ENCODE measurements at regions not wholly inside any gene's neighbourhood (a gene's known extent, or its start where the extent isn't known, plus 50 kb on each side); places are given as distances from the start of the nearest gene placed in this dataset.

- TF ChIP-seq RAD21 (IDR thresholded peaks at IDR 0.05; ENCODE audit: low read length) (no peak), MAZ (IDR thresholded peaks at IDR 0.05; ENCODE audit: borderline replicate concordance, low read depth, low read length) (no peak), CTCF (conservative IDR thresholded peaks at IDR 0.05; ENCODE audit: low read depth, low read length) (no peak), POLR2A (IDR thresholded peaks at IDR 0.05; ENCODE audit: low read depth, low read length) (no peak), SMC3 (IDR thresholded peaks at IDR 0.05; ENCODE audit: low read depth, low read length) (no peak), CHD1 (IDR thresholded peaks at IDR 0.05; ENCODE audit: low read depth, low read length) (no peak), MAFK (IDR thresholded peaks at IDR 0.05; ENCODE audit: low read depth, low read length) (no peak), USF2 (IDR thresholded peaks at IDR 0.05; ENCODE audit: low read depth, low read length) (no peak), RFX5 (IDR thresholded peaks at IDR 0.05; ENCODE audit: low read depth, low read length) (no peak), BHLHE40 (IDR thresholded peaks at IDR 0.05; ENCODE audit: low read depth, low read length) (no peak), MXI1 (IDR thresholded peaks at IDR 0.05; ENCODE audit: borderline replicate concordance, low read depth, low read length) (no peak), RCOR1 (IDR thresholded peaks at IDR 0.05; ENCODE audit: insufficient replicate concordance, low read length) (no peak), CEBPB (IDR thresholded peaks at IDR 0.05; ENCODE audit: low read depth, low read length) (no peak)
Observed at GRCh38 chr10:45118929-45119328, 118.2 kb downstream of the ZNF22 start.
